Smooth muscle cell (in vitro differentiated cells): ENCODE measurements at regions not wholly inside any gene's neighbourhood (a gene's known extent, or its start where the extent isn't known, plus 50 kb on each side); places are given as distances from the start of the nearest gene placed in this dataset.

Source experiments
- DNase-seq: peaks from one replicate; lab custom pipeline; 2025; ENCODE audit not compliant: unreplicated experiment; lab: John Stamatoyannopoulos, UW
- H2AFZ ChIP-seq: fragments of 200-600 bp; sonication (generic); 2 replicates; pipeline ENCODE4 v1.6.0; 2016; ENCODE audit warnings: antibody characterized with exemption, low read depth, mild to moderate bottlenecking
- H3F3A ChIP-seq: fragments of 200-600 bp; sonication (generic); 2 replicates; pipeline ENCODE4 v1.6.0; 2017; ENCODE audit warnings: antibody characterized with exemption, low read depth
- H3K27ac ChIP-seq: fragments of 200-600 bp; sonication (generic); 2 replicates; pipeline ENCODE4 v1.5.1; 2016; ENCODE audit warnings: low read depth, mild to moderate bottlenecking
- H3K27me3 ChIP-seq: fragments of 200-600 bp; sonication (generic); 2 replicates; pipeline ENCODE4 v1.6.1; 2016; ENCODE audit warnings: low read depth, mild to moderate bottlenecking
- H3K36me3 ChIP-seq: fragments of 200-600 bp; sonication (generic); 2 replicates; pipeline ENCODE4 v1.5.1; 2016; ENCODE audit warnings: low read depth
- H3K4me1 ChIP-seq: fragments of 200-600 bp; sonication (generic); 2 replicates; pipeline ENCODE4 v1.5.1; 2016; ENCODE audit warnings: low read depth
- H3K4me2 ChIP-seq: fragments of 200-600 bp; sonication (generic); 2 replicates; pipeline ENCODE4 v1.6.0; 2016; ENCODE audit warnings: mild to moderate bottlenecking
- H3K4me3 ChIP-seq: fragments of 200-600 bp; sonication (generic); 2 replicates; pipeline ENCODE4 v1.5.1; 2016; ENCODE audit warnings: mild to moderate bottlenecking
- H3K79me2 ChIP-seq: fragments of 200-600 bp; sonication (generic); 2 replicates; pipeline ENCODE4 v1.6.0; 2016; ENCODE audit warnings: low read depth, mild to moderate bottlenecking
- H3K9ac ChIP-seq: fragments of 200-600 bp; sonication (generic); 2 replicates; pipeline ENCODE4 v1.6.0; 2016; ENCODE audit warnings: low read depth
- H3K9me3 ChIP-seq: fragments of 200-600 bp; sonication (generic); replicated peaks from 2 replicates; pipeline ENCODE4 v1.5.1; 2016; ENCODE audit warnings: low read depth
- H4K20me1 ChIP-seq: fragments of 200-600 bp; sonication (generic); 2 replicates; pipeline ENCODE4 v1.6.0; 2016; ENCODE audit warnings: low read depth
- CTCF ChIP-seq: fragments of 200-600 bp; sonication (generic); IDR thresholded peaks from 2 replicates; pipeline ENCODE4 v1.5.1; 2017; ENCODE audit warnings: borderline replicate concordance, mild to moderate bottlenecking, antibody characterized with exemption; ENCODE audit not compliant: insufficient read depth, poor library complexity, severe bottlenecking
- WGBS: methylation state at CpG from one replicate; pipeline ENCODE4 v1.1.7; 2016; ENCODE audit warnings: low lambda C conversion rate; 5-methylcytosine and 5-hydroxymethylcytosine counted together

DNA sequence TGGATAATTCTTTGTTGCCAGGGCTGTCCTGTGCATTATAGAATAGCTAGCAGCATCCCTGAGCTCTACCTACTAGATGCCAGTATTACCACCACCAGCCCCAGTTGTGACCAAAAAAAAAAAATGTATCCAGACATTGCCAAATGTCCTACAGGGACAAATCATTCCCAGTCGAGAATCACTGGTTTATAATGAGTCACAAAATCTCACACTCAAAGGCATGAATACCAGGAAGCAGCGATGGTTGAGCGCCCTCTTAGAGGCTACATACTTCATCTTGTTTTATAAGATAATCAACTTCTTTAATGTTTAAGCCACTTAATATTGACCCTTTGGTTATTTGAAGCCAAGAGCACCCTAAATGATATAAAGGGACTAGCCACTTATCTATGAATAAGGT lies 297.3 kb downstream of the DHX15 start:
- no peaks in the 10 kb centered on the region for H3K27me3 ChIP-seq
- no peaks in the 10 kb centered on the region for H3K36me3 ChIP-seq
- 91% methylated on average over 3 of the region's 3 CpGs for WGBS
- H3K9me3 ChIP-seq, result no peaks in the 10 kb centered on the region
- no peaks in the 10 kb centered on the region for H3K79me2 ChIP-seq
- H4K20me1 ChIP-seq, result no peaks in the 10 kb centered on the region
- H3K27ac ChIP-seq, result no peak overlapping the region
- no peak overlapping the region for H2AFZ ChIP-seq
- no peak overlapping the region for H3K4me3 ChIP-seq
- no peak overlapping the region for H3K4me2 ChIP-seq
- no peaks in the 10 kb centered on the region for H3K4me1 ChIP-seq
- TF ChIP-seq CTCF, result no peak
- no peaks in the 10 kb centered on the region for H3F3A ChIP-seq
- DNase-seq, result no peak
- H3K9ac ChIP-seq, result no peak overlapping the region

- Histone ChIP-seq H3K36me3 (no peaks in the 10 kb centered on the region), H3K9ac (no peak overlapping the region), H3K79me2 (no peaks in the 10 kb centered on the region), H3K4me3 (no peak overlapping the region), H4K20me1 (no peaks in the 10 kb centered on the region), H3K4me2 (no peak overlapping the region), H3K9me3 (no peaks in the 10 kb centered on the region), H3K4me1 (no peaks in the 10 kb centered on the region), H3K27ac (no peak overlapping the region), H3F3A (no peaks in the 10 kb centered on the region), H2AFZ (no peak overlapping the region), H3K27me3 (no peaks in the 10 kb centered on the region)
- no peak for TF ChIP-seq CTCF
- no peak for DNase-seq
- 85% methylated on average over 4 of the region's 4 CpGs for WGBS
These were observed 298.6 kb downstream of the DHX15 start for GRCh38 chr4:24285759-24286158.

DNA sequence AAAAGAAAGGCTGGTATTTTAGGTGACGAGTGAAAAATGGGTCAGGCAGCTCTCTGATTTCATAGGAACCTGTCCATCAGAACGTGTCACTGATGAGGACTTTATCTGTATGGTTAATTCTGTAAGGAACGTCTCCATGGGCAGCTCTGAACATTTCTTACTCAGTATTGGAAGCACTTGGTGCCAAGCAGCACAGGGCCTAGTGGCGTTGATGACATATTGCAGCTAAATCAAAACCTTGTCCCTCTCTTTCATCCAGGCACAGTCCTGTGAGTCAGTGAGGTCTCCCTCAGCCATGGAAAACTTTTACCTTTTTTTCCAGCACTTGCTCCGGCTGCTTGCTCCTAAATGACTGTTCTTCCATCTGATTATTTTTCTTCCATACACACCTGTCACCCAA lies 301.9 kb downstream of the DHX15 start:
- no peaks in the 10 kb centered on the region for H3K9me3 ChIP-seq
- no peaks in the 10 kb centered on the region for H3K4me1 ChIP-seq
- H3K4me3 ChIP-seq, result no peak overlapping the region
- no peaks in the 10 kb centered on the region for H3F3A ChIP-seq
- no peaks in the 10 kb centered on the region for H3K36me3 ChIP-seq
- H3K27me3 ChIP-seq, result no peaks in the 10 kb centered on the region
- no peak overlapping the region for H3K4me2 ChIP-seq
- no peak for DNase-seq
- no peak overlapping the region for H2AFZ ChIP-seq
- H4K20me1 ChIP-seq, result no peaks in the 10 kb centered on the region
- 87% methylated on average over 5 of the region's 5 CpGs for WGBS
- TF ChIP-seq CTCF, result no peak
- no peak overlapping the region for H3K27ac ChIP-seq
- H3K79me2 ChIP-seq, result no peaks in the 10 kb centered on the region
- H3K9ac ChIP-seq, result no peak overlapping the region

- H3K9ac ChIP-seq, result no peak overlapping the region
- H3K9me3 ChIP-seq, result no peaks in the 10 kb centered on the region
- H3K27me3 ChIP-seq, result no peaks in the 10 kb centered on the region
- no peak overlapping the region for H3K4me3 ChIP-seq
- no peak for TF ChIP-seq CTCF
- H3K79me2 ChIP-seq, result no peaks in the 10 kb centered on the region
- no peaks in the 10 kb centered on the region for H3K4me1 ChIP-seq
- H4K20me1 ChIP-seq, result no peaks in the 10 kb centered on the region
- no peak overlapping the region for H3K4me2 ChIP-seq
- 83% methylated on average over 9 of the region's 9 CpGs for WGBS
- no peak overlapping the region for H2AFZ ChIP-seq
- H3F3A ChIP-seq, result no peaks in the 10 kb centered on the region
- no peaks in the 10 kb centered on the region for H3K36me3 ChIP-seq
- no peak for DNase-seq
- H3K27ac ChIP-seq, result no peak overlapping the region
These were observed 304.4 kb downstream of the DHX15 start for GRCh38 chr4:24279911-24280375.
